Aorta (tissue), 5 donors: ENCODE measurements at regions not wholly inside any gene's neighbourhood (a gene's known extent, or its start where the extent isn't known, plus 50 kb on each side); places are given as distances from the start of the nearest gene placed in this dataset.

Experiments
- ATAC-seq: fragments of 200-7000 bp; cut with Tn5 transposase; one replicate; pipeline ENCODE4 v1.9.1; 2022; ENCODE audit warnings: moderate library complexity; ENCODE audit not compliant: low FRiP score
- DNase-seq, 2 donors: peaks; one replicate each; pipeline ENCODE4 v3.0.0-alpha.2; 2020
- H3K27ac ChIP-seq, 2 donors: one replicate each; pipeline ENCODE4 v1.5.1; 2013; ENCODE audit warnings: low read length in 2 of 2, mild to moderate bottlenecking in 2 of 2, moderate library complexity in 2 of 2, control low read depth in 1 of 2, inconsistent platforms in 1 of 2, low read depth in 1 of 2
- H3K27me3 ChIP-seq, 2 donors: one replicate each; pipeline ENCODE4 v1.6.1; 2013; ENCODE audit warnings: control low read depth in 1 of 2, low read length in 1 of 2, mild to moderate bottlenecking in 1 of 2, moderate library complexity in 1 of 2; ENCODE audit not compliant: insufficient read depth in 2 of 2, control insufficient read depth in 1 of 2
- H3K36me3 ChIP-seq, 2 donors: one replicate each; pipeline ENCODE4 v1.6.1; 2013; ENCODE audit warnings: control low read depth in 1 of 2, low read length in 1 of 2, mild to moderate bottlenecking in 1 of 2; ENCODE audit not compliant: insufficient read depth in 2 of 2, control insufficient read depth in 1 of 2
- H3K4me1 ChIP-seq, 2 donors: one replicate each; pipeline ENCODE4 v1.6.1; 2013; ENCODE audit warnings: low read length in 2 of 2, control low read depth in 1 of 2, mild to moderate bottlenecking in 1 of 2, moderate library complexity in 1 of 2; ENCODE audit not compliant: insufficient read depth in 2 of 2, control insufficient read depth in 1 of 2
- H3K4me3 ChIP-seq, 2 donors: one replicate each; pipeline ENCODE4 v1.5.1; 2013; ENCODE audit warnings: low read length in 2 of 2, control low read depth in 1 of 2, mild to moderate bottlenecking in 1 of 2
- H3K9me3 ChIP-seq: one replicate; pipeline ENCODE4 v1.6.1; 2013; ENCODE audit warnings: mild to moderate bottlenecking, low read length; ENCODE audit not compliant: control insufficient read depth
- WGBS, 2 donors: extraction: QIAGEN DNeasy Blood & Tissue Kit; methylation state at CpG; one replicate each; pipeline ENCODE4 v1.1.7; 2013; 5-methylcytosine and 5-hydroxymethylcytosine counted together
- intact Hi-C, 2 donors: fragments of 100-400 bp; cut with DNase I; formaldehyde crosslinking; loops; one replicate each; pipeline versions ENCODE4 v1.14.2 to v1.15.0; 2022
- donor health status: healthy with polysubstance abuse.
- donor health status: Bipolar disorder and iron deficiency.
- donor health status: DM: no; HTN: no; CAD: no.
- donor health status: DM: no; HTN: no; CAD: no.
- donor health status: DM: yes; HTN: yes; CAD: no.

GRCh38 chr16:80230328-80231120 lies 310.3 kb upstream of the DYNLRB2 start:
- Histone ChIP-seq H3K4me3 (no peak overlapping the region), H3K27ac (no peak overlapping the region), H3K4me1 (peaks cover 0 to 2% of the 10 kb centered on the region in 2 donors), H3K27me3 (no peaks in the 10 kb centered on the region), H3K36me3 (no peaks in the 10 kb centered on the region), H3K9me3 (peaks cover 4% of the 10 kb centered on the region)
- DNase-seq = no peak
- 53 to 64% methylated on average over 4 of the region's 4 CpGs for WGBS, 2 donors
- intact Hi-C loops = no loop called here
- ATAC-seq = no peak

DNA sequence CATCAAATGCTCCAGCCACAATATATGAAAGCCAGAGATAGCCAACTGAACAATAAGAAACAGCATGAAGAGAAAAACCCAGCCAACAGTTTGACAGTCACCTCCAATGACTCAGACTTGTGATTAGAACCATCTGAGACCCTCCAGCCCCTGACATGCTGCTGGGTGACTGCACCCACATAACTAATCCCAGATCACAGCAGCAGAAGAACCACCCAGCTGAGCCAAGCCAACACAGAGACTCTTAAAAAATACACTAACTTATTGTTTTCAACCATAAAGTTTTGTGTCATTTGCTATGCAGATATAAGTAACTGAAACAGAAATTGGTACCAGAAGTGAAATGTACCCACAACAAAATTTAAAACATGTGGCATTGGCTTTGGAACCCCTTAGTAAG lies 314.3 kb upstream of the DYNLRB2 start:
- Histone ChIP-seq H3K36me3 (no peaks in the 10 kb centered on the region), H3K4me3 (no peak overlapping the region), H3K4me1 (no peaks in the 10 kb centered on the region), H3K27me3 (no peaks in the 10 kb centered on the region), H3K9me3 (peaks cover 4% of the 10 kb centered on the region), H3K27ac (no peak overlapping the region)
- no peak for DNase-seq
- no peak for ATAC-seq
- intact Hi-C loops = no loop called here

GRCh38 chr16:80210787-80211186 lies 330.0 kb upstream of the DYNLRB2 start:
- ATAC-seq = peak; percentile 29

DNA sequence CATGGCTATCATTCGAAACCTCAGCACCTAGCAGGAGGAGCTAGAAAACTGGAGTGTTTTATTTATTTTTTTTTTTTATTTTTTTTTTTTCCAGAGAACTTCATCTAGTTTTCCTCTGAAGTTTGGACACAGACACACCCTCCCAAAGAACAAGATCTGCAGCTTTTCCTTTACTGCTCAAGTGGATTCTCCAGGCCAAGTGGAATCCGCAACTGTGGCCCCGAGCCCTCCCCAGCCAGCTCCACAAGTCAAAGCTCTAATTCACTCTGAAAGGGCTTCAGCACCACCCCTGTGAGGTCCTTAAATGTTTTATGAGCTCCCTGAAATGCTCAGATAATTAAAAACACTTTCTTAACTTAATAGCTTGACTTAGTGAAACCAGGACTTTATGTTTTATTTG lies 332.1 kb upstream of the DYNLRB2 start:
- no peaks in the 10 kb centered on the region for H3K27me3 ChIP-seq
- no peak overlapping the region for H3K27ac ChIP-seq
- no peak overlapping the region for H3K4me3 ChIP-seq
- intact Hi-C loops = no loop called here
- no peak for DNase-seq
- H3K4me1 ChIP-seq = no peaks in the 10 kb centered on the region
- 97% methylated on average over 3 of the region's 3 CpGs for WGBS, 2 donors
- H3K36me3 ChIP-seq = no peaks in the 10 kb centered on the region
- H3K9me3 ChIP-seq = no peaks in the 10 kb centered on the region
- ATAC-seq = no peak

More at GRCh38 chr16:80210787-80211186, 330.0 kb upstream of the DYNLRB2 start:
- peak in 1 of 2 donors; percentile 43 for DNase-seq
- no peaks in the 10 kb centered on the region for H3K36me3 ChIP-seq
- WGBS, 2 donors = 19 to 34% methylated on average over 3 of the region's 3 CpGs
- H3K4me3 ChIP-seq = no peak overlapping the region
- H3K27ac ChIP-seq = no peak overlapping the region
- H3K27me3 ChIP-seq = peaks cover 0 to 2% of the 10 kb centered on the region in 2 donors
- no peaks in the 10 kb centered on the region for H3K9me3 ChIP-seq
- no peaks in the 10 kb centered on the region for H3K4me1 ChIP-seq
- intact Hi-C loops = no loop called here

- H3K36me3 ChIP-seq = no peaks in the 10 kb centered on the region
- H3K4me1 ChIP-seq = no peaks in the 10 kb centered on the region
- no peaks in the 10 kb centered on the region for H3K9me3 ChIP-seq
- H3K27ac ChIP-seq = no peak overlapping the region
- DNase-seq (no peak), ATAC-seq (no peak)
- no peaks in the 10 kb centered on the region for H3K27me3 ChIP-seq
- intact Hi-C loops = no loop called here
- no peak overlapping the region for H3K4me3 ChIP-seq
- 68 to 85% methylated on average over 2 of the region's 2 CpGs for WGBS, 2 donors
Observed at GRCh38 chr16:80208015-80208414, 332.8 kb upstream of the DYNLRB2 start.

- intact Hi-C loops = no loop called here
- Histone ChIP-seq H3K27me3 (peaks cover 0 to 1% of the 10 kb centered on the region in 2 donors), H3K36me3 (no peaks in the 10 kb centered on the region), H3K4me3 (no peak overlapping the region), H3K27ac (no peak overlapping the region), H3K9me3 (peaks cover 1% of the 10 kb centered on the region), H3K4me1 (no peaks in the 10 kb centered on the region)
- WGBS, 2 donors = 96 to 99% methylated on average over 3 of the region's 3 CpGs
- no peak for DNase-seq
- ATAC-seq = no peak
Observed at GRCh38 chr16:80203821-80204220, 337.0 kb upstream of the DYNLRB2 start.

DNA sequence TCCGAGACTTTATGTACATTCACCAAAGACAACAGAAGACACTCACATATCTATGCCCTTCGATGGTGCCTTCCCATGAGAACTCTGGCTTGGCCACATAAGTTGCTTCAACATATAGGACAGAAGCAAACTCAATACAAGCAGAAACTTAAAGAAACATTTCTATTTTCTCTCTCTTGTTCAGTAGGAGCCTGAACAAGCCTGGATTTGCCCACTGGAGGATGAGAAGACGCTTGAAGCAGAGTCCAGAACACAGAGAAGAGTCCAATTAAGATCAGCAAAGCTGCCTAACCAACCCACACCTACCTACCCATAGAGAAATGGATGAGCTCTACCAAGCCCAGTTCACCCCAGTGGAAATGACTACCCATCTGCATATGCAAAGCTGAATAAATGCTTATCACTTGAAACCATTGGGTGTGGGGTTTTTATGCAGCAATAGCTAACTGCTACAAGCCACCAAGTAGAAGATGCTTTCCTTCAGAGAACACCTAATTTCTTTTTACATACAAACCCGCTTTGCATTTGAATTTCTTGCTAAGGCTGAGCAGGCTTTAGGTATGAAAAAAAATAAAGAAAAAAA lies 337.9 kb upstream of the DYNLRB2 start:
- Histone ChIP-seq H3K36me3 (no peaks in the 10 kb centered on the region), H3K4me1 (no peaks in the 10 kb centered on the region), H3K27me3 (peaks cover 0 to 1% of the 10 kb centered on the region in 2 donors), H3K27ac (no peak overlapping the region), H3K9me3 (peaks cover 1% of the 10 kb centered on the region), H3K4me3 (no peak overlapping the region)
- intact Hi-C loops = no loop called here
- DNase-seq (no peak), ATAC-seq (no peak)
- 77 to 78% methylated on average over 4 of the region's 4 CpGs for WGBS, 2 donors

- no peaks in the 10 kb centered on the region for H3K4me1 ChIP-seq
- DNase-seq = no peak
- no peak for ATAC-seq
- H3K27ac ChIP-seq = no peak overlapping the region
- no peaks in the 10 kb centered on the region for H3K36me3 ChIP-seq
- H3K27me3 ChIP-seq = peaks cover 0 to 1% of the 10 kb centered on the region in 2 donors
- H3K4me3 ChIP-seq = no peak overlapping the region
- intact Hi-C loops = no loop called here
- H3K9me3 ChIP-seq = peaks cover 1% of the 10 kb centered on the region
- 95% methylated on average over 3 of the region's 3 CpGs for WGBS, 2 donors
Observed at GRCh38 chr16:80200079-80200478, 340.7 kb upstream of the DYNLRB2 start.

- H3K27me3 ChIP-seq = peaks cover 0 to 1% of the 10 kb centered on the region in 2 donors
- peaks cover 1% of the 10 kb centered on the region for H3K9me3 ChIP-seq
- H3K4me1 ChIP-seq = no peaks in the 10 kb centered on the region
- H3K36me3 ChIP-seq = no peaks in the 10 kb centered on the region
- intact Hi-C loops = no loop called here
- ATAC-seq (no peak), DNase-seq (no peak)
- 94 to 96% methylated on average over 3 of the region's 3 CpGs for WGBS, 2 donors
- H3K4me3 ChIP-seq = no peak overlapping the region
- H3K27ac ChIP-seq = no peak overlapping the region
Observed at GRCh38 chr16:80199614-80200013, 341.2 kb upstream of the DYNLRB2 start.
